PFSK-1 (cell line): ENCODE measurements at regions not wholly inside any gene's neighbourhood (a gene's known extent, or its start where the extent isn't known, plus 50 kb on each side); places are given as distances from the start of the nearest gene placed in this dataset.

Source experiments
- FOXP2 ChIP-seq: optimal IDR thresholded peaks from 2 replicates; pipeline ENCODE3; 2011; ENCODE audit warnings: borderline replicate concordance, control low read depth, inconsistent platforms; ENCODE audit not compliant: insufficient read depth; ENCODE audit errors: extremely low read length, extremely low read depth
- POLR2AphosphoS5 ChIP-seq: IDR thresholded peaks from 2 replicates; pipeline ENCODE4 v1.6.1; 2012; ENCODE audit warnings: low read depth, mild to moderate bottlenecking, control low read depth, low read length, moderate library complexity
- SIN3A ChIP-seq: IDR thresholded peaks from 2 replicates; pipeline ENCODE4 v1.6.1; 2012; ENCODE audit warnings: mild to moderate bottlenecking, low read length, moderate library complexity, borderline replicate concordance; ENCODE audit not compliant: insufficient read depth
- TAF1 ChIP-seq: IDR thresholded peaks from 2 replicates; pipeline ENCODE4 v1.6.1; 2012; ENCODE audit warnings: low read length, control low read depth, borderline replicate concordance; ENCODE audit not compliant: insufficient read depth
- TF ChIP-seq, protein P1 (sequence below), 2 experiments: IDR thresholded peaks; 2 replicates each; pipeline versions ENCODE4 v1.6.1 to v1.8.0; 2011 to 2012; ENCODE audit warnings: low read depth in 2 of 2, low read length in 2 of 2, control low read depth in 1 of 2, inconsistent platforms in 1 of 2, mild to moderate bottlenecking in 1 of 2, moderate library complexity in 1 of 2; ENCODE audit not compliant: insufficient read depth in 1 of 2

DNA sequence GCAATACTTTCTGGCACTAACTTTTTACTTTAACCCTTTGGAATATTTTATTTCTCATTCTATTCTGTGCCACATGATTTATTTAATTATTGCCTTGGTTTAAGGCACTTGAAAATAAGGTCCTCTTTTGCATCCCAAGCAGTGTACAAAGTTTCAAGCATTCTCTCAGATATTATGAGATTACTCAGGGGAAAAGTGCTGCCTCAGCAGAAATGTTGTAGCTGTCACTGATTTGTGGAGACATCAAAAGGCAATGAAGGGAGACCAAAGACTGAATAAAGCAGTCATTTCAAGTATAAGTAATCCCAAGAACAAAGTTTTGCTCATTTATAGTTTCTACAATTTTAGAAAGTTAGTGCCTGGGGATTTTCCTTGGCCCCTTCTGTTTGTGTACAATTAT lies 253.0 kb downstream of the RNF144B start:
- TF ChIP-seq, protein P1, sequence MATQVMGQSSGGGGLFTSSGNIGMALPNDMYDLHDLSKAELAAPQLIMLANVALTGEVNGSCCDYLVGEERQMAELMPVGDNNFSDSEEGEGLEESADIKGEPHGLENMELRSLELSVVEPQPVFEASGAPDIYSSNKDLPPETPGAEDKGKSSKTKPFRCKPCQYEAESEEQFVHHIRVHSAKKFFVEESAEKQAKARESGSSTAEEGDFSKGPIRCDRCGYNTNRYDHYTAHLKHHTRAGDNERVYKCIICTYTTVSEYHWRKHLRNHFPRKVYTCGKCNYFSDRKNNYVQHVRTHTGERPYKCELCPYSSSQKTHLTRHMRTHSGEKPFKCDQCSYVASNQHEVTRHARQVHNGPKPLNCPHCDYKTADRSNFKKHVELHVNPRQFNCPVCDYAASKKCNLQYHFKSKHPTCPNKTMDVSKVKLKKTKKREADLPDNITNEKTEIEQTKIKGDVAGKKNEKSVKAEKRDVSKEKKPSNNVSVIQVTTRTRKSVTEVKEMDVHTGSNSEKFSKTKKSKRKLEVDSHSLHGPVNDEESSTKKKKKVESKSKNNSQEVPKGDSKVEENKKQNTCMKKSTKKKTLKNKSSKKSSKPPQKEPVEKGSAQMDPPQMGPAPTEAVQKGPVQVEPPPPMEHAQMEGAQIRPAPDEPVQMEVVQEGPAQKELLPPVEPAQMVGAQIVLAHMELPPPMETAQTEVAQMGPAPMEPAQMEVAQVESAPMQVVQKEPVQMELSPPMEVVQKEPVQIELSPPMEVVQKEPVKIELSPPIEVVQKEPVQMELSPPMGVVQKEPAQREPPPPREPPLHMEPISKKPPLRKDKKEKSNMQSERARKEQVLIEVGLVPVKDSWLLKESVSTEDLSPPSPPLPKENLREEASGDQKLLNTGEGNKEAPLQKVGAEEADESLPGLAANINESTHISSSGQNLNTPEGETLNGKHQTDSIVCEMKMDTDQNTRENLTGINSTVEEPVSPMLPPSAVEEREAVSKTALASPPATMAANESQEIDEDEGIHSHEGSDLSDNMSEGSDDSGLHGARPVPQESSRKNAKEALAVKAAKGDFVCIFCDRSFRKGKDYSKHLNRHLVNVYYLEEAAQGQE (IDR thresholded peaks at IDR 0.05; ENCODE audit: insufficient read depth in 1 of 2, low read depth in 2 of 2, low read length in 2 of 2): no peak
- TF ChIP-seq TAF1 (no peak), SIN3A (no peak), POLR2AphosphoS5 (no peak), FOXP2 (no peak)

DNA sequence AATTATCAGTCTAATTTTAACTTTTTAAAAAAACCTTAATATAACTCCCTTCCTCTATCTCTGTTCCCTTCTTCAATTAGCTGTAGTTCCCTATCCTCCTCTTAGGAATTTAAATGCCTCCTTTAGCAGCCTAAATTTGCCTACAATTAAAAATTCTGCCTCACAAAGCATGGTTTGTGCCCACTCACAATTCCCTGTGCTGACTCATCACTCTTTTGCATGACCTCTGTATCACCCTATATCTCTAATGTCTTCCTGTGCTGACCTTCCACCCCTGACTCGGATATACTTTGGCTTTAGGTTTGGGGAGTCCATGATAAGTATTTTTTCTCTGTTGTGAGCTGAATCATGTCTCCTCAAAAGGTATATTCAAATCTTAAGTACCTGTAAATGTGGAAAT lies 253.6 kb downstream of the RNF144B start:
- TF ChIP-seq SIN3A (no peak), TAF1 (no peak), FOXP2 (no peak), POLR2AphosphoS5 (no peak)
- TF ChIP-seq, protein P1 (IDR thresholded peaks at IDR 0.05; ENCODE audit: insufficient read depth in 1 of 2, low read depth in 2 of 2, low read length in 2 of 2): no peak

DNA sequence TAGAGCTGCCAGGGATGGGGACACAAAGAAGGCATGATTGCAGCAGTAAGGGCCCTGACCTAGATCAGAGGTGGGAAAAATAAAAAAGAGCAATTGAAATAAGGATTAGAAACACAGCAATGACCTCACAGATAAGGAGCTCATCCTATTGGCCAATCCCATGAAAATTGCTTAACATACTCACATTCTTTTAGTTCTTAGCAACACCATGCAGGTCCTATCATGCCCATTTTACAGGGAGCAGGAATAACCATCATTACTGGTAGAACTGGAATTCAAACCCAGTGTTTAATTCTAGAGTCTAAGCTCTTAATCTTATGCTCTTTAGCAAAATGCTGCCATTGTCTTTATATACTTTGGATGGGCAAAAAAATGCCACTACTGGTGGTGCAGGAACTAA lies 267.7 kb downstream of the RNF144B start:
- TF ChIP-seq POLR2AphosphoS5 (no peak), TAF1 (no peak), SIN3A (no peak), FOXP2 (no peak)
- TF ChIP-seq, protein P1 (IDR thresholded peaks at IDR 0.05; ENCODE audit: insufficient read depth in 1 of 2, low read depth in 2 of 2, low read length in 2 of 2): no peak

DNA sequence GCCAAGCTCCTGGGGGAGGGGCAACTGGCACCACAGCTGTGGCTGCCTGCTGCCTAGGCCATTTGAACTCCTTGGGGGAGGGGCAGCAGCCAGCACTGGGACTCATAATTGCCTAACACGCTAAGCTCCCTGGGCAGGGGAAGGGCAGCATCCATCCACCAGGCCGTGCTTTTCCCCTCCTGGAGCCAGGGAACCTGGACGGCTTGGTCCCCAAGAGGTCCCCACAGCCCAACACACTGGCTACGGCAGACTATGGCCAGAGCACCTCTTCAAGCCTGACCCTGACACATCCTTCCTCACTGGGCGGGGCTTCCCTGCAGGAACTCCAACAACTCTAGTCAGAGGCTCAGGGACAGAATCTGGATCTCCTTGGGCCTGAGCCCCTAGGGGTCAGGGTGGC lies 269.4 kb downstream of the RNF144B start:
- TF ChIP-seq, protein P1 (IDR thresholded peaks at IDR 0.05; ENCODE audit: insufficient read depth in 1 of 2, low read depth in 2 of 2, low read length in 2 of 2): no peak
- TF ChIP-seq POLR2AphosphoS5 (no peak), TAF1 (no peak), FOXP2 (no peak), SIN3A (no peak)

DNA sequence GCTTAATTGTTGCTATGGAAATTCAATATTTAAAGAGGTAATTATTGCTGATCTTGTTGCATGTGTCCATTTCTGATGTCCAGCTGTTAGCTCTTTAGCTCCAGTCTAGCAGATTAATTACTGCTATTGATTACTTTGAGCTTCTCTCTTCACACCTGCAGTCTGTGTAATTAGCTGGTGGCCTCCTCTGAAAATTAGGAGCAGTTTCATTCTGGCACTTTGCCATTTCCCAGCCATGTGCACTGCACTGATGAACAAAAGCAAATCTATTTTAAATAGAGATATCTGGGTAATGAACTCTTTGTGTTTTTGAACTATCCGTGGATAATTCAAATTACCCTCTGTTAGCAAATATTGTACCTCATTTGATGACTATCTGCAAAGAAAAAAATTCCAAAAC lies 275.9 kb downstream of the RNF144B start:
- no peak for TF ChIP-seq TAF1
- TF ChIP-seq SIN3A: no peak
- TF ChIP-seq POLR2AphosphoS5: no peak
- TF ChIP-seq, protein P1 (IDR thresholded peaks at IDR 0.05; ENCODE audit: insufficient read depth in 1 of 2, low read depth in 2 of 2, low read length in 2 of 2): no peak
- TF ChIP-seq FOXP2: no peak
